IPS DF 19.7 (cell line): ENCODE measurements at regions not wholly inside any gene's neighbourhood (a gene's known extent, or its start where the extent isn't known, plus 50 kb on each side); places are given as distances from the start of the nearest gene placed in this dataset.
A peak's percentile ranks its signal among the peaks of the same experiment; 100 is the strongest.

ENCODE experiments used
- DNase-seq: peaks from one replicate; pipeline ENCODE4 v3.0.0-alpha.2; 2013; ENCODE audit warnings: low read depth, low spot score

- no peak for DNase-seq
These were observed 303.6 kb upstream of the FERMT1 start for GRCh38 chr20:6426287-6426891.

GRCh38 chr20:6421321-6422248 lies 298.8 kb upstream of the FERMT1 start:
- no peak for DNase-seq

GRCh38 chr20:6420336-6420735 lies 297.5 kb upstream of the FERMT1 start:
- DNase-seq: no peak

DNA sequence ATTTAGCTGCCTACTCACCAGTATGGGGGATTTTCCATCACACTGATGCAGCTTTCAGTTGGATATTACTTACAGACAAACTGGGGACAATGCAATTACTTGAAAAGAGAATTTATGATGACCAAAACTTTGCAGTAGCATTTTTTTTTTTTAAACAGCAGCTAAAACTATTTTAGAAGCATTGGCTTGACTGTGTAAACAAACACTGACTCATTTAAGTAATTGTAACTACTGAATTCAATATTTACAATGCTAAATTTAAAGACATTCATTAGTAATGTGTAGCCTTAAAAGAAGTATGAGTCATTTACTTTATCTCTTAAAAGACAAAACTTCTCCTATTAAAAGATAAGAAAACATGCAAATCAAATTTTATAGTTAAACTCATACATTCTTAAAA lies 295.9 kb upstream of the FERMT1 start:
- no peak for DNase-seq

DNA sequence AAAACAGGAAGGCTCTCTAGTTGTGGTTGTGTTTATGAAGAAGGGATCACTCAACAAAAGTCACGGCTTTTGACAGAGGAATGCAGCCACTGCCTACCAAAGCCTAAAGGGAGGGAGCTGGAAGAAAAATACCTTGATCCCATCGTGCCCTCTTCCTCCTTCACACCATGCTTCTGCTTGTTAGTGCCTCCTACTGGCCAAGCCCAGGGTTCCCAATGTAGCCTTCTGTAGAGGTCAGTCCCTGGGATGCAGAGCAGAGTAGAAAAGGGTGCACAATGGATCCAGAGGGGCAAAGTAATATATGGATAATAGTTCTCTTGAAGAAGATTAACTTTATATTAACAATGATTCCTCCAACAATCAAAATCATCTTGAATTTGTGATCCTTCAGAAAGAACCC lies 293.5 kb upstream of the FERMT1 start:
- DNase-seq: no peak

- DNase-seq: no peak
These were observed 288.8 kb upstream of the FERMT1 start for GRCh38 chr20:6411651-6412050.

GRCh38 chr20:6410721-6411120 lies 287.9 kb upstream of the FERMT1 start:
- no peak for DNase-seq

DNA sequence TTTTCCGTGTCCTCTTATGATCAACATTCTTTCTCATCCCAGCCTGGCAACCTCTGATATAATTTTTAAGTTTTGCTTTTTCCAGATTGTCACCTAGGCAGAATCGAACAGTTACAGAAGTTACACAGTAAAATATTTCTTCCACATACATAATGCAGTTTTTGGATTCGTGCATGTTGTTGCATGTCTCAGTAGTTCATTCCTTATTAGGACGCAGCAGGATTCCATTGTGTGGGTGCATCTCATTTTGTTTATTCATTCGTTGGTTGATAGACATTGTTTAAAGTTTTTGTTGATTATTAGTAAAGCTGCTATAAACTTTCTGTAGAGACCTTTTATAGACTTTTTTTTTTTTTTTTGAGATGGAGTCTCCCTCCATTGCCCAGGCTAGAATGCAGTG lies 284.3 kb upstream of the FERMT1 start:
- no peak for DNase-seq

DNA sequence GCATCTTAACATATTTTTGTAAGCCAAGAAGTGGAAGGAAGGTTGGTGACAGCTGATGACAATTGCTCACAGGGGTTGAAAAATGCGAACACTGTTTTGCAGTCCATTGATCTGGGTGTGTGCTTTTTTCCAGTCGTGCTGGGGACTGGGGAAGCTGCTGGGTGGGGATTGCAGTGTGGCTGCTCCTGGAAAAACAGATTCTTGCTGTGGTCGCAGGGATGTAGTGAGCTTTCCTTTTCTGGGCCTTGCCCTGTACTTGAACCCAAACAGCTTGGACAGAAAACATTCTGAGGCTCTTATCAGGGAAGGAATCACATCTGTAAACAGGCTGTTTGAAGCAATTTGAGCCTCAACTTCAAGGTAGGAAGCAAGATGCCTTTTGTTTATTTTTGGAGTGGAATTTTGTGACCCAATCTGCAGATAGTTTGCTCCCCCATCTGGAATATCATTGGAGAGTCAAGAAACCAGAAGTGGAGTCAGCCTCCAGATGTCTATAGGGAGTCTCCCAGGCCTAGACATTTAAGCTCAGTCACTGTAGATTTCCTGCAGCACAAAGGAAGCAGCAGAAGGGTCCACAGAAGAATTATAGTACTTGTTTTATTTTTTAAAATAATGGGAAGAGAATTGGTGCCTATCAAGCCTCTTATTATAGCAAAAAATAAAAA lies 279.2 kb upstream of the FERMT1 start:
- DNase-seq: no peak

GRCh38 chr20:6397115-6397514 lies 274.3 kb upstream of the FERMT1 start:
- DNase-seq: no peak

GRCh38 chr20:6395695-6396094 lies 272.9 kb upstream of the FERMT1 start:
- no peak for DNase-seq

DNA sequence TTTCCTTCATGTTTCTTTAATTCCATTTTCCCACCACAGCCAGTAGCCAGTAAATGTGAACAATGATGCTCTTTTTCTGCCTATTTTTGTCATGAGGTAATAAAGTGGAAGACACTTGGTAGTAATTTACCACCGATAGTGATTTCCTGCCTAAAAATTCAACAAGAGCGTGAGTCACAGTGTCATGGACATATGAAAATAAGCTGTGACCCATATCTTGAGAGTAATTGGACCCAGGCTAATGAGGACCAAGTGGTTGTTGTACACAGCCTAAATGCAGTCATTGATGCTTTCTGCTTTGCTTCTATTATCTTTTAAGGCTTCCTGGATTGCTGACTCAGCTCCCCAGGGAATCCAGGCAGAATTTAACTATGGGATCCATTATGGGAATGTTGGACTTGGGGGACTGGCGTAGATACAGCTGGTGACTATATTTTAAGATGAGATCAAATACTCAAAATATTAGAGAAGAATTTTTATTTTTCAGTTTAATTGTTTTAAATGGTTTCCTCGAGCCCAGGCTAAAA lies 265.9 kb upstream of the FERMT1 start:
- DNase-seq: no peak

GRCh38 chr20:6384956-6385486 lies 262.2 kb upstream of the FERMT1 start:
- DNase-seq: no peak

DNA sequence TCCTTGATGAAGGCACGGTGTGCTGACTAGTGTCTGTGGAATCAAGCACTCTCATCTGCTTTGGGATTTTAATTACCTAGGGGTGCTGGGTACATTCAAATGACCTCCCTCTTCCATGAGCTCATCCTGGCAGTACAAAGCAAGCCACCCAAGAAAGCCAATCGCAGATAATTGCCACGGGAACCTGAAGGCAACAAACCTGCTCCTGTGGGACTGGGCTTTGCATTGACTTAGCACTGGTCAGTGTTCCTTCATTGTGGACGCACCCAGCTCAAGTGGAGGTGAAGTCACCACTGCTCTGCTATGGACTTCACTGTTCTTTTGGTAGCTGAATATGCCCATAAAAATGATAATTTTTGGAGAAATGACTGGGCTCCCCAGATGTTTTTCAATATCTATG lies 261.6 kb upstream of the FERMT1 start:
- no peak for DNase-seq

- peak; percentile 45 for DNase-seq
These were observed 259.1 kb upstream of the FERMT1 start for GRCh38 chr20:6381887-6382286.

DNA sequence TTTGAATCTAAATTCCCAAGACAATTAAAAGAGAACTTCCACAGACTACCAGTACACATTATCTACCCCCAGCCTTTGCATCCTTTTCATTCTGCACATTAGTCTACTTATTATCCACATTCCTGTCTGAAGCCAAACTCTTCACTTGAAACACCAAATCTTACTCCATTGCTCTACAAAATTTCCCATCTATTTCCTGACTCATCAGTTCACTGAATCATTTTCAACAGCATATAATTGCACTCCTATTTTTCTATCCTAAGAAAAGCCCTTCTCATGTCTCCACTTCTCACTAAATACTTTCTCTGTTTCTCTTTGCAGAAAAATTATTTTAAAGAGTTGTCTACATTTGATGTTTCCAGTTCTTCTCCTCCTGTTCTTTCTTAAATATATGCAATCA lies 239.4 kb upstream of the FERMT1 start:
- no peak for DNase-seq

DNA sequence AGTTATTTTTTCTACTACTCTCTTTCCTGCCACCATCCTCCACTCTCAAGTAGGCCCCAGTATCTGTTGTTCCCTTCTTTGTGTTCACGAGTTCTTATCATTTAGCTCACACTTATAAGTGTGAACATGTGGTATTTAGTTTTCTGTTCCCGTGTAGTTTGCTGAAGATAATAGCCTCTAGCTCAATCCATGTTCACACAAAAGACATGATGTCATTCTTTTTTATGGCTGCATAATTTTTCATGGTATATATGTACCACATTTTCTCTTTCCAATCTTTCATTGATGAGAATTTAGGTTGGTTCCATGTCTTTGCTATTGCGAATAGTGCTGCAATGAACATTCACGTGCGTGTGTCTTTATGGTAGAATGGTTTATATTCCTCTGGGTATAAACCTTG lies 237.9 kb upstream of the FERMT1 start:
- DNase-seq: no peak

DNA sequence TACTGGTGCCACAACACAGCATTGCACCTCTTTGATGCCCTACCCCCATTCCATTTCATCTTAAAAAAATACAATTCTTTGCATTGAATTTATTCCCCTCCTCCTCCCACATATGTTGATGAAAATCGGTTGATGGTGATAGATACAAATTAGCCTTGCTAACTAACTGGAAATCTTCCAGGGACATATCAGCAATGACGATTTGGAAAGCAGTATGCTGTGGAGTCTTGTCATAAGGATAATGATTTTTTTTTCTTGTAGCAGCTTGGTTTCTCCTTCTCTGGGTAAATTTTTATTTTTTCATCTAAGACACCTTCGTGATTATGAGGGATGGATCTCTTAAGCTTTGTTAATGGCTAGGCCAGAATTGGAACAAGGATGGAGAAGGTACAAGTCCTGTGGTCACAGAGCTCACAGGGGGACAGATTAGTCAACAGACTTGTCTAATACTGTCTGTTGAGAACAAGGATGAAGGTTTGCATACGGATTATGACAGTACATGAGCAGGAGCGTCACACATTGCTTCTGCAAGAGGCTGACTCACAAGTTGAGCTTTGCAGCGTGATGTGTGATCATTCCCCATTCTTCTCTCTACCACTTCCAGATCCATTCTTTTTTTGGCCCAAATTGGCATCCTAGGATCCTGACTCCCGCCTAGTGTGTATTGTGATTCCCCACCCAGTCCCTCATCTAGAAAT lies 233.1 kb upstream of the FERMT1 start:
- DNase-seq: no peak

GRCh38 chr20:6348908-6349307 lies 226.1 kb upstream of the FERMT1 start:
- DNase-seq: no peak

DNA sequence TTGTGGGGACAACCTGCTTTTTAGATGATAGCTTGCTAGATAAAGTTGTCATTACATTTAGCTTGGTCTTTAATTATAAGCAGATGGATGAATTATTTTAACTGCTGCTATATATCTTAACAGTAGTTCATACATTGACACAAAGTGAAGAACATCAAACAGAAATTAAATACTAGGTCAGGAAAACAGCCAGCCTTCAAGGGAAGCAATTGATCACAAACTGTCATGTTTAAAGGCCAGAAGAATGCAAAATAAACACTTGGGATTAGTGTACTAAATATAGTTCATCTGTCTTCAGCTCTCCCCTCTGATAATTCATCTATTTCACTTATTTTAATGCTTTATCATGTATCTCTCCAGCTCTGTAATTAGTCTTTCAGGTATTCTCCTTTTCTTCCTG lies 225.1 kb upstream of the FERMT1 start:
- DNase-seq: no peak

GRCh38 chr20:6341491-6341890 lies 218.7 kb upstream of the FERMT1 start:
- no peak for DNase-seq

GRCh38 chr20:6339176-6339575 lies 216.3 kb upstream of the FERMT1 start:
- no peak for DNase-seq
